Gastrocnemius medialis (tissue), 4 donors: ENCODE measurements at regions not wholly inside any gene's neighbourhood (a gene's known extent, or its start where the extent isn't known, plus 50 kb on each side); places are given as distances from the start of the nearest gene placed in this dataset.

ENCODE experiments used
- ATAC-seq, 2 donors: fragments of 150-250 bp; one replicate each; pipeline ENCODE4 v1.9.1; 2016
- DNase-seq, 2 donors: peaks; one replicate each; pipeline ENCODE4 v3.0.0-alpha.2; 2019
- H3K27ac ChIP-seq, 4 donors: fragments of 200-600 bp; sonication (generic); 1 replicate in 1 of 4; 2 replicates in 3 of 4; pipeline ENCODE4 v1.5.1; 2016 to 2018; ENCODE audit warnings: mild to moderate bottlenecking in 2 of 4, moderate library complexity in 1 of 4
- H3K27me3 ChIP-seq, 3 donors: fragments of 200-600 bp; sonication (generic) in 2 of 3; 1 replicate in 1 of 3; 2 replicates in 2 of 3; pipeline versions ENCODE4 v1.5.1 to v1.6.0; 2016 to 2019; ENCODE audit warnings: mild to moderate bottlenecking in 1 of 3, moderate library complexity in 1 of 3
- H3K36me3 ChIP-seq, 2 donors: fragments of 200-600 bp; sonication (generic) in 1 of 2; one replicate each; pipeline ENCODE4 v1.5.1; 2017 to 2018
- H3K4me1 ChIP-seq, 2 donors: fragments of 200-600 bp; sonication (generic) in 1 of 2; one replicate each; pipeline ENCODE4 v1.5.1; 2016 to 2017; ENCODE audit warnings: mild to moderate bottlenecking in 2 of 2
- H3K4me3 ChIP-seq, 4 donors: fragments of 200-600 bp; sonication (generic) in 3 of 4; 1 replicate in 1 of 4; 2 replicates in 3 of 4; pipeline ENCODE4 v1.5.1; 2016 to 2019; ENCODE audit warnings: mild to moderate bottlenecking in 2 of 4
- H3K9me3 ChIP-seq, 3 donors: fragments of 200-600 bp; sonication (generic) in 2 of 3; 1 replicate in 1 of 3; 2 replicates in 2 of 3; pipeline ENCODE4 v1.5.1; 2016 to 2019
- POLR2A ChIP-seq, 2 donors: fragments of 450-650 bp; IDR thresholded peaks; one replicate each; pipeline ENCODE4 v1.6.1; 2017; ENCODE audit warnings: antibody characterized with exemption in 2 of 2, mild to moderate bottlenecking in 2 of 2, moderate library complexity in 2 of 2
- in situ Hi-C, 4 donors: fragments of 200-750 bp; cut with MboI; loops; one replicate each; pipeline versions ENCODE4 v1.15.0 to v1.8.0; 2017; ENCODE audit warnings: low sequenced_read_pairs in 4 of 4
- intact Hi-C: fragments of 100-400 bp; cut with DNase I; formaldehyde crosslinking; loops from one replicate; pipeline ENCODE4 v1.15.1; 2023; ENCODE audit warnings: low total_unique reads
- TF ChIP-seq, protein P1 (sequence below), 5 experiments: fragments of 450-650 bp in 3 of 5; fragments of 200-600 bp in 2 of 5; sonication (generic) in 2 of 5; IDR thresholded peaks in 4 of 5; conservative IDR thresholded peaks in 1 of 5; 1 replicate in 4 of 5; 2 replicates in 1 of 5; pipeline ENCODE4 v1.5.1; 2016 to 2019; ENCODE audit warnings: antibody characterized with exemption in 5 of 5, mild to moderate bottlenecking in 3 of 5, moderate library complexity in 3 of 5

DNA sequence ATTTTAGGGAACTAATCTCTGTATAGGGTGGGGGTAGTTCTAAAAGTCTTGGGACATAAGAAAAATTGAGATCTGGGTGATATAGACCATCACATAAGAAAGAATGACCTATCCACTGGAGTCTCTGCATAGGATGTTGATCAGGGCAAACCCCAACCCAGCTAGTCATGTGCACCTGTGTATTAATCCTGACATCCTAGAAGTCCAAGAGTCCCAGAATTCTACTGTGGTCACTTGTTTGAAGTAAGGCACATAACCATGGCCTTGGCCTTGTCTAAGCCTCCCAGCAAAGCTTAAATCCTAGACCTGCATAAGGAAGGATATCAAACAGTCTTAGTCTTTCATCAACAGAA lies 334.1 kb upstream of the DCN start:
- Histone ChIP-seq H3K27ac (no peak overlapping the region), H3K36me3 (no peaks in the 10 kb centered on the region), H3K4me1 (no peaks in the 10 kb centered on the region), H3K4me3 (no peak overlapping the region), H3K27me3 (no peaks in the 10 kb centered on the region), H3K9me3 (no peaks in the 10 kb centered on the region)
- intact Hi-C loops (no loop called here), in situ Hi-C loops (no loop called here)
- ATAC-seq (no peak), DNase-seq (no peak)
- TF ChIP-seq, protein P1, sequence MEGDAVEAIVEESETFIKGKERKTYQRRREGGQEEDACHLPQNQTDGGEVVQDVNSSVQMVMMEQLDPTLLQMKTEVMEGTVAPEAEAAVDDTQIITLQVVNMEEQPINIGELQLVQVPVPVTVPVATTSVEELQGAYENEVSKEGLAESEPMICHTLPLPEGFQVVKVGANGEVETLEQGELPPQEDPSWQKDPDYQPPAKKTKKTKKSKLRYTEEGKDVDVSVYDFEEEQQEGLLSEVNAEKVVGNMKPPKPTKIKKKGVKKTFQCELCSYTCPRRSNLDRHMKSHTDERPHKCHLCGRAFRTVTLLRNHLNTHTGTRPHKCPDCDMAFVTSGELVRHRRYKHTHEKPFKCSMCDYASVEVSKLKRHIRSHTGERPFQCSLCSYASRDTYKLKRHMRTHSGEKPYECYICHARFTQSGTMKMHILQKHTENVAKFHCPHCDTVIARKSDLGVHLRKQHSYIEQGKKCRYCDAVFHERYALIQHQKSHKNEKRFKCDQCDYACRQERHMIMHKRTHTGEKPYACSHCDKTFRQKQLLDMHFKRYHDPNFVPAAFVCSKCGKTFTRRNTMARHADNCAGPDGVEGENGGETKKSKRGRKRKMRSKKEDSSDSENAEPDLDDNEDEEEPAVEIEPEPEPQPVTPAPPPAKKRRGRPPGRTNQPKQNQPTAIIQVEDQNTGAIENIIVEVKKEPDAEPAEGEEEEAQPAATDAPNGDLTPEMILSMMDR (IDR thresholded peaks at IDR 0.05 in 4 of 5, conservative IDR thresholded peaks at IDR 0.05 in 1 of 5): no peak
- TF ChIP-seq POLR2A (IDR thresholded peaks at IDR 0.05): no peak

DNA sequence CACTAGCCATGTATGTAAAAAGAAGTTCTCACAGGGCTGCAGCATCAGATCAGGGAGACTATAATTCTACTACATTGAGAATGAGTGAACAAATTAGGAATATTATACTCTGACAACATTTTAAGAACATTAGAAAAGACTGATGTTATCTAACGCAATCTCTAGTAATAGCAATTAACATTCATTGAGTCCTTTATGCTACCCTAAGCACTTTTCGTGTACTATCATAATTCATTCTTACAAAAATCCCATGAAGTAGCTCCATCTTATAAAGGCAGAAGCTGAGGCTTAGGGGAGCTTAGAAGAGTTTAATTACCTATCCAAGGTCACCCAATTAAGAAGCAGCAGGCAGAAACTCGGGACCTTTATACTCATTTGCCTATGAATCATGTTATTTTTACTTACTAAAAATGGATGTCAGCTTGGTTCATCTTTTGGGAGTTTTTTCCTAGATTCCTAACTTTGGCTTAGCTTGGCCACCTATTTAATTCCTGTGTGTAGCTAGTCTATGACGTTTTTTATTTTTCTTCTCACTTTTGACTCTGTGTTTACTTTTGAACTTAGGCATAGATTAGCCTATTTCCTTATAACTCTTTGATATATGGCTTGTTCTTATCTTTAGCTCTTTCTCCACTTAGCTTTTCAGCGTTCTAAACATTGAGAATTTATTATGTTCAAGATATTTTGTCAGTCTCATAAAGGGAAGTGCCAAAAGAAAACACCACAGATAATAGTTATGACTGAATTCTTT lies 333.5 kb upstream of the DCN start:
- Histone ChIP-seq H3K27me3 (no peaks in the 10 kb centered on the region), H3K9me3 (no peaks in the 10 kb centered on the region), H3K4me1 (no peaks in the 10 kb centered on the region), H3K27ac (no peak overlapping the region), H3K4me3 (no peak overlapping the region), H3K36me3 (no peaks in the 10 kb centered on the region)
- DNase-seq: no peak
- intact Hi-C loops (no loop called here), in situ Hi-C loops (no loop called here)
- TF ChIP-seq, protein P1 (IDR thresholded peaks at IDR 0.05 in 4 of 5, conservative IDR thresholded peaks at IDR 0.05 in 1 of 5): no peak
- no peak for ATAC-seq

DNA sequence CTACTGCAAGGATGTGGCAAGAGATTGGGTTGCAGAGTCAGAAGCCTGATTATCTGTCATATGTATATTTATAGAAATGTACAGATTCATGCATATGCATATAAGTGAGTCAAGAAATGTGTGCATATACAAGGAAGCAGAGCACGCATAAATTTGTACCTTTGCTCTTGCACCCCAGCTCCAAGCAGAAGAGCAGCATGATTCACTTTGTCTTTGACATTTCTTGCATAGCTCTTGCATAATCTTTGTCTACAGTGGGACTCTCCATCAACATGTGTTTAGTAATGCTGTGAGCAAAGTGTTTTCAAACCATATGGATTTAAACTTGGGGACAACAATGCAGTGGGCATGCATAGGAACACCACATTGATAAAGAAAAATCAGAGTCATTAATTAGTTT lies 330.7 kb upstream of the DCN start:
- intact Hi-C loops (no loop called here), in situ Hi-C loops (no loop called here)
- Histone ChIP-seq H3K4me1 (no peaks in the 10 kb centered on the region), H3K27ac (no peak overlapping the region), H3K36me3 (no peaks in the 10 kb centered on the region), H3K4me3 (no peak overlapping the region), H3K9me3 (no peaks in the 10 kb centered on the region), H3K27me3 (no peaks in the 10 kb centered on the region)
- TF ChIP-seq, protein P1 (IDR thresholded peaks at IDR 0.05 in 4 of 5, conservative IDR thresholded peaks at IDR 0.05 in 1 of 5): no peak
- TF ChIP-seq POLR2A (IDR thresholded peaks at IDR 0.05): no peak
- ATAC-seq (no peak), DNase-seq (no peak)

DNA sequence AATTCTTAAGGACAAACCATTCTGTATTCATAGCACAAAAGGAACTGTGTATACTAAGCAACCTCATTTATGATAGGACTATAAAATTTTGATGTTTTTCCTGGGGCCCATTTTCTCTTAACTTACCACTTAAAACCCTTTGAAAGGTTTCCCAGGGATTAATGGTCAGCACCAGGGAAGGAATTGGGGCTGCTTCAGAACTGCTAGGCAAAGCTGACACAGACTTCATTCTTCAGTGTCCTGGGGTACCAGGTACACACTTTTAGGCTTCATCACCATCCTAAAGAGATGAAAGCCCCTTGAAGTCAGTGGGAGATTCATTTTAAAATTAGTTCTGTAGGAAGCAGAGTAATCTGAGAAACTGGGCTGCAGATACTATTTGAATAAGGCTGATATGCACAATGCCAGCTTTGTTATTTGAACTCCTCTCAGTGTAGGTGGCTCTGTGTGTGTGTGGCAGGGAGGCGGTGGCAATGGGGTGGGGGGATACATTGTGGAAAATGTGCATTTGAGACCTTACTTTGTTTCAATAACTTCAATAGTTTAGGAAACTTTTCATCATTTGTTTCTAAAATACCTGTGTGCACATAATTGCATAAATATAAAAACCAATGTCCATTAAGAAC lies 329.3 kb upstream of the DCN start:
- no peaks in the 10 kb centered on the region for H3K4me1 ChIP-seq
- TF ChIP-seq, protein P1 (IDR thresholded peaks at IDR 0.05 in 4 of 5, conservative IDR thresholded peaks at IDR 0.05 in 1 of 5): no peak
- no peak for TF ChIP-seq POLR2A (IDR thresholded peaks at IDR 0.05)
- intact Hi-C loops (no loop called here), in situ Hi-C loops (no loop called here)
- no peak for DNase-seq
- no peak overlapping the region for H3K27ac ChIP-seq
- no peak overlapping the region for H3K4me3 ChIP-seq
- no peaks in the 10 kb centered on the region for H3K9me3 ChIP-seq
- no peak for ATAC-seq
- no peaks in the 10 kb centered on the region for H3K36me3 ChIP-seq
- no peaks in the 10 kb centered on the region for H3K27me3 ChIP-seq
